ENCODE measurements at regions not wholly inside any gene's neighbourhood (a gene's known extent, or its start where the extent isn't known, plus 50 kb on each side); places are given as distances from the start of the nearest gene placed in this dataset.
A peak's percentile ranks its signal among the peaks of the same experiment; 100 is the strongest.
"Not testable (repeated sequence)": the region's sequence is repeated elsewhere in the genome, so short reads cannot be mapped to it uniquely, and the experiment has no call there.

GRCh38 chr6:164616917-164617524 lies 692.4 kb downstream of the C6orf118 start:
- Histone ChIP-seq H3K36me3 (no peaks in the 10 kb centered on the region), H3K4me1 (no peaks in the 10 kb centered on the region), H3K27ac (no peak overlapping the region), H3K9me3 (no peaks in the 10 kb centered on the region), H3K27me3 (no peaks in the 10 kb centered on the region), H3K4me3 (no peak overlapping the region)
- intact Hi-C loops (cut with DNase I) = no loop called here
- DNase-seq = no peak
- TF ChIP-seq CTCF (IDR thresholded peaks at IDR 0.05) = no peak
- ATAC-seq = no peak

DNA sequence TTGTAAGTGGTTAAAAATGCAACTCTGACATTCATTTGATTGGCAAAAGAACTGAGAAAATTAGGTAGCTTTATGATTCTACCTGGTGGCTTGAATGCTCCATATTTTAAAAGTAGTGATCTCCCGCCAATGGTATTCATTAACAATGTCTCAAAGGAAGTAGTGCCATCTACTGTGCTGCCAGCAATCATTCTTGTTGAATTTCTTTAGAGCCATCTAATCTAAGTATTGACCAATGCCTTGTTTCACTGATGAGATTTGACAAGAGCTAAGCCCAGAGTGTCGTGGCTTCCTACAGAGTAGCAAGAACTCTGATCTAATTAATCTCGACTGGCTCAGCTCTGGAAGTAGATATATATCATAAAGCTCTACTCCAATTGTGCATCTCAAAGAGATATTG lies 696.7 kb downstream of the C6orf118 start:
- no peak for TF ChIP-seq CTCF (IDR thresholded peaks at IDR 0.05)
- Histone ChIP-seq H3K4me1 (no peaks in the 10 kb centered on the region), H3K4me3 (no peak overlapping the region), H3K27ac (no peak overlapping the region), H3K27me3 (no peaks in the 10 kb centered on the region), H3K9me3 (no peaks in the 10 kb centered on the region), H3K36me3 (no peaks in the 10 kb centered on the region)
- intact Hi-C loops (cut with DNase I) = no loop called here
- DNase-seq = no peak
- no peak for ATAC-seq

DNA sequence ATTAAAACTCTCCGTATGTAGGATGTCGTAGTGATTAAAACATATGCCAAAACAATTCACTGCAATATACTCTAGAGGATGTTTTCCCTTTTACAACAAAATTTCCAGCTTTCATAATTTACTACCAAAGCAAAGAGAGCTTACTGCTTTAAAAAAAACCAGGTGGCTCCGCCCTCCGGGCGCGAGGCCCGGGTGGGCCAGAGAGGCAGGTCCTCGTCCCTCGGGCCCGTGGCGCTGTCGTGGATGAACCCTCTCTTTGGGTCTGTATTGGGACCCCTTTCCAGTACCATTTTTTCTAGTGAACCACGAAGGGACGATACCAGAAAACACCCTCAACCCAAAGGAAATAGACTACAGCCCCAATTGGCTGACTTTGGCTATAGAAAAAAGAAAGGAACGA lies 698.5 kb downstream of the C6orf118 start:
- H3K27me3 ChIP-seq; H3K4me3 ChIP-seq; H3K27ac ChIP-seq; H3K9me3 ChIP-seq; intact Hi-C loops (cut with DNase I); DNase-seq; H3K36me3 ChIP-seq; ATAC-seq; H3K4me1 ChIP-seq: not testable (repeated sequence)

- H3K4me3 ChIP-seq; H3K9me3 ChIP-seq; intact Hi-C loops (cut with DNase I); H3K27me3 ChIP-seq; ATAC-seq; H3K27ac ChIP-seq; H3K4me1 ChIP-seq; H3K36me3 ChIP-seq: not testable (repeated sequence)
- DNase-seq = peak in 1 of 4 donors; percentile 15
Measured at GRCh38 chr6:164602415-164602814, 707.0 kb downstream of the C6orf118 start.

GRCh38 chr6:164581563-164581962 lies 727.8 kb downstream of the C6orf118 start:
- no peak for ATAC-seq
- TF ChIP-seq CTCF (IDR thresholded peaks at IDR 0.05) = no peak
- DNase-seq = no peak

GRCh38 chr6:164579035-164579434 lies 730.4 kb downstream of the C6orf118 start:
- ATAC-seq = no peak
- Histone ChIP-seq H3K36me3 (no peaks in the 10 kb centered on the region), H3K27ac (no peak overlapping the region), H3K4me3 (no peak overlapping the region), H3K27me3 (no peaks in the 10 kb centered on the region), H3K9me3 (peaks cover 0 to 36% of the 10 kb centered on the region in 2 donors), H3K4me1 (no peaks in the 10 kb centered on the region)
- DNase-seq = no peak
- intact Hi-C loops (cut with DNase I) = no loop called here
- no peak for TF ChIP-seq CTCF (IDR thresholded peaks at IDR 0.05)

More at GRCh38 chr6:164581563-164581962, 727.8 kb downstream of the C6orf118 start:
- Histone ChIP-seq H3K27ac (no peak overlapping the region), H3K36me3 (no peaks in the 10 kb centered on the region), H3K27me3 (no peaks in the 10 kb centered on the region), H3K9me3 (peaks cover 0 to 36% of the 10 kb centered on the region in 2 donors), H3K4me3 (no peak overlapping the region), H3K4me1 (no peaks in the 10 kb centered on the region)
- intact Hi-C loops (cut with DNase I) = no loop called here
